CD4-positive, alpha-beta T cell (primary cell): ENCODE measurements at regions not wholly inside any gene's neighbourhood (a gene's known extent, or its start where the extent isn't known, plus 50 kb on each side); places are given as distances from the start of the nearest gene placed in this dataset.

Experiments used
- ATAC-seq: fragments of 200-7000 bp; cut with Tn5 transposase; one replicate; pipeline ENCODE4 v1.10.0; 2022; ENCODE audit warnings: mild to moderate bottlenecking; ENCODE audit not compliant: poor library complexity
- CTCF ChIA-PET: fragments of 350-600 bp; sonication (Branson Sonifier 250); formaldehyde crosslinking; loops from one replicate; lab custom pipeline; 2021; ENCODE audit warnings: antibody characterized with exemption, inconsistent platforms; lab: Charles Lee
- POLR2A ChIA-PET: fragments of 350-600 bp; sonication (Branson Sonifier 250); formaldehyde crosslinking; loops from one replicate; lab custom pipeline; 2021; ENCODE audit warnings: antibody characterized with exemption, inconsistent platforms; lab: Charles Lee
- DNase-seq, 14 experiments: peaks; one replicate each; pipeline ENCODE4 v3.0.0-alpha.2; 2013 to 2020; ENCODE audit warnings: mixed read lengths in 2 of 14
- H3K27ac ChIP-seq, 2 donors: one replicate each; pipeline versions ENCODE4 v1.5.1 to v1.7.0; 2013; ENCODE audit warnings: low read length in 2 of 2, low read depth in 1 of 2, mild to moderate bottlenecking in 1 of 2
- H3K27me3 ChIP-seq, 2 experiments: 1 replicate in 1 of 2; 2 replicates in 1 of 2; pipeline versions ENCODE4 v1.6.1 to v1.7.0; 2013; ENCODE audit warnings: low read length in 2 of 2, control low read depth in 1 of 2, mild to moderate bottlenecking in 1 of 2, moderate library complexity in 1 of 2; ENCODE audit not compliant: insufficient read depth in 2 of 2, control insufficient read depth in 1 of 2
- H3K36me3 ChIP-seq: one replicate; pipeline ENCODE4 v1.6.1; 2013; ENCODE audit warnings: low read length, control low read depth; ENCODE audit not compliant: insufficient read depth
- H3K4me1 ChIP-seq: one replicate; pipeline ENCODE4 v1.6.1; 2013; ENCODE audit warnings: low read length, control low read depth; ENCODE audit not compliant: insufficient read depth
- H3K4me3 ChIP-seq: one replicate; pipeline ENCODE4 v1.5.1; 2013; ENCODE audit warnings: mild to moderate bottlenecking, low read length, moderate library complexity
- H3K9me3 ChIP-seq, 2 experiments: 1 replicate in 1 of 2; 2 replicates in 1 of 2; pipeline versions ENCODE4 v1.6.1 to v1.7.0; 2013; ENCODE audit warnings: low read length in 2 of 2, mild to moderate bottlenecking in 2 of 2, control low read depth in 1 of 2, moderate library complexity in 1 of 2; ENCODE audit not compliant: control insufficient read depth in 1 of 2, insufficient read depth in 1 of 2
- H3K27ac Mint-ChIP-seq: one replicate; pipeline ENCODE4 v1.8.0; 2020; ENCODE audit warnings: mixed read lengths
- H3K27me3 Mint-ChIP-seq: one replicate; pipeline ENCODE4 v1.8.0; 2021; ENCODE audit warnings: mixed read lengths
- H3K36me3 Mint-ChIP-seq: one replicate; pipeline ENCODE4 v1.8.0; 2021; ENCODE audit warnings: low read depth, mixed read lengths
- H3K4me1 Mint-ChIP-seq: one replicate; pipeline ENCODE4 v1.8.0; 2021; ENCODE audit warnings: low read depth, mixed read lengths
- H3K4me3 Mint-ChIP-seq: one replicate; pipeline ENCODE4 v1.8.0; 2020; ENCODE audit warnings: mild to moderate bottlenecking, mixed read lengths
- H3K9me3 Mint-ChIP-seq: one replicate; pipeline ENCODE4 v1.8.0; 2020; ENCODE audit warnings: mixed read lengths
- intact Hi-C, 2 experiments: fragments of 100-400 bp; cut with DNase I in 1 of 2; cut with micrococcal nuclease in 1 of 2; formaldehyde crosslinking; loops; one replicate each; pipeline versions ENCODE4 v1.15.1 to v1.9.0; 2023 to 2025; cut with DNase I, micrococcal nuclease
- TF ChIP-seq, protein P1 (sequence below): fragments of 200-600 bp; IDR thresholded peaks from one replicate; pipeline ENCODE4 v1.8.0; 2022; ENCODE audit warnings: antibody characterized with exemption, mild to moderate bottlenecking

DNA sequence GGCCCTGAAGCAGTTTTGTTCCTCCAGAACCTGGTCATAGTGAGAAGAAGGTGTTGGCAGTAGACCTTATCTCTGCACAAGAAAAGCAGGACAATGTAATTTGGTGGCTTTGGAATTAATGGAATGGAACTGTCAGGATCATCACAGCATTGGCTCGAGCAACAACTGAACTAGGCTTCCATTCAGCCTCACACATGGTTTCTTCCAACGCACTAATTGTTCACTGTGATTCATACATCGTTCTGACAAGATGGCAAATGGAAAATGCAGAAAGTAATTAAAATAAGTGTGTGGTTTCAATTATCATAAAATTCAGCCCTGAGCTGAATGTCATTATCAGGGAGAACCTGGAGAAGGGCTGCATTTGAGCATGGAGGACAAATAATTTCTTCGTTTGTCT, 80.6 kb downstream of the MFSD1 start:
- TF ChIP-seq, protein P1, sequence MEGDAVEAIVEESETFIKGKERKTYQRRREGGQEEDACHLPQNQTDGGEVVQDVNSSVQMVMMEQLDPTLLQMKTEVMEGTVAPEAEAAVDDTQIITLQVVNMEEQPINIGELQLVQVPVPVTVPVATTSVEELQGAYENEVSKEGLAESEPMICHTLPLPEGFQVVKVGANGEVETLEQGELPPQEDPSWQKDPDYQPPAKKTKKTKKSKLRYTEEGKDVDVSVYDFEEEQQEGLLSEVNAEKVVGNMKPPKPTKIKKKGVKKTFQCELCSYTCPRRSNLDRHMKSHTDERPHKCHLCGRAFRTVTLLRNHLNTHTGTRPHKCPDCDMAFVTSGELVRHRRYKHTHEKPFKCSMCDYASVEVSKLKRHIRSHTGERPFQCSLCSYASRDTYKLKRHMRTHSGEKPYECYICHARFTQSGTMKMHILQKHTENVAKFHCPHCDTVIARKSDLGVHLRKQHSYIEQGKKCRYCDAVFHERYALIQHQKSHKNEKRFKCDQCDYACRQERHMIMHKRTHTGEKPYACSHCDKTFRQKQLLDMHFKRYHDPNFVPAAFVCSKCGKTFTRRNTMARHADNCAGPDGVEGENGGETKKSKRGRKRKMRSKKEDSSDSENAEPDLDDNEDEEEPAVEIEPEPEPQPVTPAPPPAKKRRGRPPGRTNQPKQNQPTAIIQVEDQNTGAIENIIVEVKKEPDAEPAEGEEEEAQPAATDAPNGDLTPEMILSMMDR, result no peak
- DNase-seq (no peak), ATAC-seq (no peak)
- intact Hi-C loops, result no loop called here
- Mint-ChIP-seq H3K9me3 (peaks cover 8% of the 10 kb centered on the region), H3K4me3 (no peak overlapping the region), H3K4me1 (no peaks in the 10 kb centered on the region), H3K27me3 (no peaks in the 10 kb centered on the region), H3K27ac (no peak overlapping the region), H3K36me3 (no peaks in the 10 kb centered on the region)
- Histone ChIP-seq H3K4me1 (no peaks in the 10 kb centered on the region), H3K36me3 (no peaks in the 10 kb centered on the region), H3K9me3 (peaks cover 9 to 16% of the 10 kb centered on the region in 2 experiments), H3K4me3 (no peak overlapping the region), H3K27ac (no peak overlapping the region), H3K27me3 (no peaks in the 10 kb centered on the region)
- ChIA-PET POLR2A (no interaction called here), CTCF (no interaction called here)

DNA sequence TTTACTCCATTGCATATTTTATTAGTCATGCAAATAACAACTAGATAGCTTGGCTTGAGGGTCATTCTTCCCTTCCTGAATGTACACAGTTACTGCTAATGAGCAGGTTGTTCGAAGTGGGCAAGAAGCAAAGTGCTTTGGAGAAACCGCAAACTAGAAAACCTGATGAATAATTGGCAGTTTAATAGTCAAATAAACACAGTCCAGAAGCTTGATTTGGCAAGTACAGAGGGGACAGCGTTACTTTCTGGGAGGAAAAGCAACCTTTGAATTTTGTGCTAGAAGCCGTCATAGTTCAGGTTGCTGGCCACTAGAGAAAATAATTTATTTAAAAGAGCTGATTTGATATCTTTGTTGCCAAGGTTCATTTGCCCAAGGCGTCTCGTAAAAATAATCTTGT, 94.9 kb downstream of the MFSD1 start:
- TF ChIP-seq, protein P1, result no peak
- Histone ChIP-seq H3K4me1 (no peaks in the 10 kb centered on the region), H3K36me3 (no peaks in the 10 kb centered on the region), H3K4me3 (no peak overlapping the region), H3K27ac (no peak overlapping the region), H3K9me3 (no peaks in the 10 kb centered on the region), H3K27me3 (no peaks in the 10 kb centered on the region)
- no peak overlapping the region for H3K27ac Mint-ChIP-seq
- H3K4me1 Mint-ChIP-seq, result no peaks in the 10 kb centered on the region
- ATAC-seq (no peak), DNase-seq (no peak)
- CTCF ChIA-PET, result no interaction called here
- intact Hi-C loops, result no loop called here
- no peaks in the 10 kb centered on the region for H3K9me3 Mint-ChIP-seq
- H3K36me3 Mint-ChIP-seq, result no peaks in the 10 kb centered on the region
- POLR2A ChIA-PET, result no interaction called here
- H3K27me3 Mint-ChIP-seq, result peaks cover 11% of the 10 kb centered on the region
- no peak overlapping the region for H3K4me3 Mint-ChIP-seq

DNA sequence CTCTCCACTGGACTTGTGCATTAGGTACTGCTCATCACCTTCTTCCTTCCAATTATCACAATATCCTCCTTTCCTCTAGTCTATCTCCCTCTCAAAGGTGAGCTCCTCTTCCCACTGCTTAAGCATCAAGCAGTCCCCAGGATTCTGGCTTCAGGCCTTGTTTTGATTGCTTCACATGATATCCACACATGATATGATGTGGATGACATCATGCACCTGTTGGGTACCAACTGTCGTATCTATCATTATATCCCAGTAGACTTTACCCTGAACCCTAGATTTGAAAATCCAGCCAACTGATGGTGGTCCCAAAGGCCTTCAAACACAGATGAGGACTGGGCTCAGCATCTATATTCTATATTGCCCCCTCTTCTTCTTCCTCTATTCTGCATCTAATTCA, 104.9 kb downstream of the MFSD1 start:
- H3K27me3 ChIP-seq, result peaks cover under 1 to 4% of the 10 kb centered on the region in 2 experiments
- H3K4me1 Mint-ChIP-seq, result no peaks in the 10 kb centered on the region
- no peaks in the 10 kb centered on the region for H3K9me3 ChIP-seq
- no peak overlapping the region for H3K4me3 Mint-ChIP-seq
- intact Hi-C loops, result no loop called here
- no peak for DNase-seq
- H3K27ac ChIP-seq, result no peak overlapping the region
- ChIA-PET CTCF (no interaction called here), POLR2A (no interaction called here)
- no peak overlapping the region for H3K4me3 ChIP-seq
- no peaks in the 10 kb centered on the region for H3K36me3 ChIP-seq
- H3K4me1 ChIP-seq, result no peaks in the 10 kb centered on the region
- H3K36me3 Mint-ChIP-seq, result no peaks in the 10 kb centered on the region
- no peak overlapping the region for H3K27ac Mint-ChIP-seq
- TF ChIP-seq, protein P1, result no peak
- no peak for ATAC-seq
- H3K9me3 Mint-ChIP-seq, result no peaks in the 10 kb centered on the region
- peaks cover 11% of the 10 kb centered on the region for H3K27me3 Mint-ChIP-seq
